Caco-2 (cell line): ENCODE measurements at regions not wholly inside any gene's neighbourhood (a gene's known extent, or its start where the extent isn't known, plus 50 kb on each side); places are given as distances from the start of the nearest gene placed in this dataset.

Source experiments
- BruUV-seq: library from RNA; stranded (reverse); fragments of 400-500 nt; replicated peaks from 2 replicates; lab custom pipeline; 2021; lab: Mats Ljungman, UMichigan
- CTCF ChIA-PET: fragments of 300-600 bp; sonication (Branson Sonifier 250); formaldehyde crosslinking; loops from one replicate; lab custom pipeline; 2022; ENCODE audit warnings: antibody characterized with exemption; lab: Charles Lee
- POLR2A ChIA-PET: fragments of 300-600 bp; sonication (Branson Sonifier 250); formaldehyde crosslinking; loops from one replicate; lab custom pipeline; 2022; ENCODE audit warnings: antibody characterized with exemption; lab: Charles Lee
- DNase-seq, 2 experiments: peaks; one replicate each; pipeline versions ENCODE4 v3.0.0 to v3.0.0-alpha.2; 2020 to 2022
- H3K27me3 ChIP-seq: replicated peaks from 2 replicates; pipeline ENCODE4 v1.6.0; 2011; ENCODE audit warnings: low read length; ENCODE audit not compliant: control insufficient read depth, insufficient read depth
- H3K36me3 ChIP-seq: 2 replicates; pipeline ENCODE4 v1.5.1; 2011; ENCODE audit warnings: low read length; ENCODE audit not compliant: control insufficient read depth, insufficient read depth
- H3K4me1 ChIP-seq: fragments of 250-450 bp; sonication (Bioruptor Pico); 2 replicates; pipeline ENCODE4 v1.5.1; 2020; ENCODE audit warnings: mild to moderate bottlenecking
- H3K4me3 ChIP-seq: 2 replicates; pipeline ENCODE4 v1.5.1; 2011; ENCODE audit warnings: low read depth, mild to moderate bottlenecking, control low read depth, low read length
- H3K9me3 ChIP-seq: fragments of 250-450 bp; sonication (Bioruptor Pico); 2 replicates; pipeline ENCODE4 v1.5.1; 2020; ENCODE audit warnings: mild to moderate bottlenecking, moderate library complexity
- H3K27ac Mint-ChIP-seq: one replicate; pipeline ENCODE4 v1.8.0; 2022; ENCODE audit warnings: mixed read lengths; ENCODE audit not compliant: unreplicated experiment
- H3K27me3 Mint-ChIP-seq: one replicate; pipeline ENCODE4 v1.8.0; 2022; ENCODE audit warnings: mixed read lengths; ENCODE audit not compliant: insufficient read depth, unreplicated experiment
- H3K36me3 Mint-ChIP-seq: one replicate; pipeline ENCODE4 v1.8.0; 2022; ENCODE audit warnings: mild to moderate bottlenecking, mixed read lengths; ENCODE audit not compliant: insufficient read depth, unreplicated experiment
- H3K4me1 Mint-ChIP-seq: one replicate; pipeline ENCODE4 v1.8.0; 2022; ENCODE audit warnings: low read depth, mixed read lengths; ENCODE audit not compliant: unreplicated experiment
- H3K4me3 Mint-ChIP-seq: one replicate; pipeline ENCODE4 v1.8.0; 2022; ENCODE audit warnings: mild to moderate bottlenecking, moderate library complexity, mixed read lengths; ENCODE audit not compliant: unreplicated experiment
- H3K9me3 Mint-ChIP-seq: one replicate; pipeline ENCODE4 v1.8.0; 2022; ENCODE audit warnings: mixed read lengths; ENCODE audit not compliant: unreplicated experiment
- CTCF ChIP-seq, 2 experiments: fragments of 200-600 bp in 1 of 2; IDR thresholded peaks; 1 replicate in 1 of 2; 2 replicates in 1 of 2; pipeline versions ENCODE4 v1.5.1 to v1.8.0; 2011 to 2022; ENCODE audit warnings: antibody characterized with exemption in 1 of 2, control low read depth in 1 of 2, inconsistent platforms in 1 of 2, low read depth in 1 of 2, low read length in 1 of 2, mild to moderate bottlenecking in 1 of 2, moderate library complexity in 1 of 2; ENCODE audit not compliant: insufficient read depth in 1 of 2, severe bottlenecking in 1 of 2, unreplicated experiment in 1 of 2
- intact Hi-C: fragments of 100-400 bp; cut with micrococcal nuclease; formaldehyde crosslinking; loops from one replicate; pipeline ENCODE4 v1.10.0; 2022; ENCODE audit not compliant: unreplicated experiment

DNA sequence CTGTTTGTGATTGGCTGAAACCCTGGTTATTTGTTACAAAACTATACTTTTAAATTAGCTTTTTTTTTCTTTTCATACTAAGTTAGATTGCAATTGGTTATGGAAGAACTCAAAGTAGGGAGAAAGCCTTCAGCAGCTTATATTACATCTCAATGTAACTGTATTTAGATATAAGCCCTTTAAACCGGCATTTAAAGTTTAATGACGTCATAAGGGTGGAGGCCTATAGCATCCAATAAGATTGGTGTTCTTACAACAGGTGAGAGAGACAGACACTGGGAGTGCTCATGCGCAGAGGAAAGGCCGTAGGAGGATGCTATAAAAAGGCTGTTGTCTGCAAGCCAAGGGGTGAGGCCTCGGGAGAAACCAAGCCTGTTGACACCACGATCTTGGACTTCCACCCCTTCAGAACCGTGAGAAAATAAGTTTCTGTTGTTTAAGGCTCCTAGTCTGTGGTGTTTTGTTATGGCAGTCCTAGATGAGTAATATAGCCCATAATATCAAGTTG, 1198.8 kb upstream of the SPRY2 start:
- intact Hi-C loops = loop anchor here (2.0 to 5.0 kb wide), 2 partner anchors 333 to 367 kb away; no protein-coding TSS in a partner anchor
- Mint-ChIP-seq H3K36me3 (no peaks in the 10 kb centered on the region), H3K4me1 (no peaks in the 10 kb centered on the region), H3K4me3 (no peak overlapping the region), H3K27me3 (no peaks in the 10 kb centered on the region), H3K27ac (no peak overlapping the region), H3K9me3 (peaks cover 7% of the 10 kb centered on the region)
- ChIA-PET CTCF (no interaction called here), POLR2A (no interaction called here)
- Histone ChIP-seq H3K4me1 (no peaks in the 10 kb centered on the region), H3K9me3 (no peaks in the 10 kb centered on the region), H3K36me3 (no peaks in the 10 kb centered on the region), H3K27me3 (no peaks in the 10 kb centered on the region), H3K4me3 (no peak overlapping the region)
- DNase-seq = no peak
- BruUV-seq = no TSS peak
- TF ChIP-seq CTCF (IDR thresholded peaks at IDR 0.05; ENCODE audit: insufficient read depth in 1 of 2, low read depth in 1 of 2, low read length in 1 of 2, severe bottlenecking in 1 of 2, unreplicated experiment in 1 of 2) = no peak

DNA sequence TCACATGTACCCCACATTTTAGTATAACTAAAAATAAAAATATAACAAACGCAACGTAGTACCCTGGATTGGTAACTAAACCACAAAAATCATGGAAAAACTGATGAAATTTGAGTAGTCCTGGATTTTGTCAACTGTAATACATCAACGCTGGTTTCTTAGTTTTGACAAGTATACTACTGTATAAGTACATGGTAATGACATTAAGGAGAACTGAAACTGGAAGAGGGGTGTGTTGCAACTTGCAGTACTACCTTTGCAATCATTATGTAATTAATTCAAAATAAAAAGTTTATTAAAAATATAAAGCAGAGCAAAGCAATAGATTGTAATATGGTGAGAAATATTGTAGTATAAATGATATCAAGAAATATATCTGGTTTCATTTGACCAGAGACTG, 1158.0 kb upstream of the SPRY2 start:
- Histone ChIP-seq H3K9me3 (no peaks in the 10 kb centered on the region), H3K27me3 (no peaks in the 10 kb centered on the region), H3K36me3 (no peaks in the 10 kb centered on the region), H3K4me3 (no peak overlapping the region), H3K4me1 (no peaks in the 10 kb centered on the region)
- Mint-ChIP-seq H3K27me3 (peaks cover 4% of the 10 kb centered on the region), H3K27ac (no peak overlapping the region), H3K9me3 (no peaks in the 10 kb centered on the region), H3K36me3 (no peaks in the 10 kb centered on the region), H3K4me3 (no peak overlapping the region), H3K4me1 (no peaks in the 10 kb centered on the region)
- TF ChIP-seq CTCF (IDR thresholded peaks at IDR 0.05; ENCODE audit: insufficient read depth in 1 of 2, low read depth in 1 of 2, low read length in 1 of 2, severe bottlenecking in 1 of 2, unreplicated experiment in 1 of 2) = no peak
- ChIA-PET POLR2A (no interaction called here), CTCF (no interaction called here)
- intact Hi-C loops = no loop called here
- DNase-seq = no peak
- no TSS peak for BruUV-seq

GRCh38 chr13:81493144-81493543, 1152.2 kb upstream of the SPRY2 start:
- peaks cover 4% of the 10 kb centered on the region for H3K27me3 Mint-ChIP-seq
- no peak overlapping the region for H3K4me3 Mint-ChIP-seq
- no peak for DNase-seq
- H3K9me3 Mint-ChIP-seq = no peaks in the 10 kb centered on the region
- H3K4me1 ChIP-seq = peaks cover 6% of the 10 kb centered on the region; the same call in 1 of the 2 replicates
- no peak overlapping the region for H3K4me3 ChIP-seq
- no peaks in the 10 kb centered on the region for H3K27me3 ChIP-seq
- TF ChIP-seq CTCF (IDR thresholded peaks at IDR 0.05; ENCODE audit: insufficient read depth in 1 of 2, low read depth in 1 of 2, low read length in 1 of 2, severe bottlenecking in 1 of 2, unreplicated experiment in 1 of 2) = no peak
- 0 out of 2 replicates have a peak, but pooled peaks cover 2% of the 10 kb centered on the region for H3K9me3 ChIP-seq
- H3K36me3 ChIP-seq = no peaks in the 10 kb centered on the region
- CTCF ChIA-PET = no interaction called here
- H3K4me1 Mint-ChIP-seq = no peaks in the 10 kb centered on the region
- intact Hi-C loops = no loop called here
- no peak overlapping the region for H3K27ac Mint-ChIP-seq
- no TSS peak for BruUV-seq
- H3K36me3 Mint-ChIP-seq = no peaks in the 10 kb centered on the region
- POLR2A ChIA-PET = no interaction called here
